GM21717 (cell line): ENCODE measurements at regions not wholly inside any gene's neighbourhood (a gene's known extent, or its start where the extent isn't known, plus 50 kb on each side); places are given as distances from the start of the nearest gene placed in this dataset.
A peak's percentile ranks its signal among the peaks of the same experiment; 100 is the strongest.

Source experiments
- ATAC-seq: cut with Tn5 transposase; IDR thresholded peaks from one replicate; pipeline ENCODE4 v1.9.1; 2021; ENCODE audit warnings: mild to moderate bottlenecking, moderate library complexity; ENCODE audit not compliant: unreplicated experiment

- ATAC-seq, result no peak
Measured at GRCh38 chr18:71028285-71028762, 739.5 kb downstream of the SOCS6 start.

- no peak for ATAC-seq
Measured at GRCh38 chr18:71027531-71027930, 738.7 kb downstream of the SOCS6 start.

- no peak for ATAC-seq
Measured at GRCh38 chr18:71025505-71026225, 736.8 kb downstream of the SOCS6 start.

GRCh38 chr18:71022389-71022788 lies 733.5 kb downstream of the SOCS6 start:
- no peak for ATAC-seq

- ATAC-seq, result no peak
Measured at GRCh38 chr18:71021030-71021362, 732.2 kb downstream of the SOCS6 start.

- ATAC-seq, result no peak
Measured at GRCh38 chr18:71020342-71021029, 731.6 kb downstream of the SOCS6 start.

GRCh38 chr18:71018816-71019215 lies 730.0 kb downstream of the SOCS6 start:
- ATAC-seq, result no peak

GRCh38 chr18:71012789-71013188 lies 723.9 kb downstream of the SOCS6 start:
- ATAC-seq, result no peak

GRCh38 chr18:71011389-71011788 lies 722.5 kb downstream of the SOCS6 start:
- ATAC-seq, result peak; percentile 84

- ATAC-seq, result no peak
Measured at GRCh38 chr18:71008257-71008656, 719.4 kb downstream of the SOCS6 start.

- ATAC-seq, result no peak
Measured at GRCh38 chr18:71001597-71001996, 712.8 kb downstream of the SOCS6 start.

GRCh38 chr18:70998490-70998889 lies 709.6 kb downstream of the SOCS6 start:
- no peak for ATAC-seq

GRCh38 chr18:70994116-70994515 lies 705.3 kb downstream of the SOCS6 start:
- no peak for ATAC-seq

- no peak for ATAC-seq
Measured at GRCh38 chr18:70991577-70991976, 702.7 kb downstream of the SOCS6 start.

- no peak for ATAC-seq
Measured at GRCh38 chr18:70985948-70986347, 697.1 kb downstream of the SOCS6 start.

GRCh38 chr18:70982292-70982691 lies 693.4 kb downstream of the SOCS6 start:
- ATAC-seq, result no peak

- no peak for ATAC-seq
Measured at GRCh38 chr18:70981400-70982140, 692.7 kb downstream of the SOCS6 start.

GRCh38 chr18:70973626-70974025 lies 684.8 kb downstream of the SOCS6 start:
- ATAC-seq, result no peak

GRCh38 chr18:70966419-70966818 lies 677.6 kb downstream of the SOCS6 start:
- no peak for ATAC-seq

- no peak for ATAC-seq
Measured at GRCh38 chr18:70961939-70962338, 673.1 kb downstream of the SOCS6 start.

- ATAC-seq, result no peak
Measured at GRCh38 chr18:70956554-70956953, 667.7 kb downstream of the SOCS6 start.

- ATAC-seq, result no peak
Measured at GRCh38 chr18:70936160-70936559, 647.3 kb downstream of the SOCS6 start.
